ENCODE measurements at regions not wholly inside any gene's neighbourhood (a gene's known extent, or its start where the extent isn't known, plus 50 kb on each side); places are given as distances from the start of the nearest gene placed in this dataset.
A peak's percentile ranks its signal among the peaks of the same experiment; 100 is the strongest.

DNA sequence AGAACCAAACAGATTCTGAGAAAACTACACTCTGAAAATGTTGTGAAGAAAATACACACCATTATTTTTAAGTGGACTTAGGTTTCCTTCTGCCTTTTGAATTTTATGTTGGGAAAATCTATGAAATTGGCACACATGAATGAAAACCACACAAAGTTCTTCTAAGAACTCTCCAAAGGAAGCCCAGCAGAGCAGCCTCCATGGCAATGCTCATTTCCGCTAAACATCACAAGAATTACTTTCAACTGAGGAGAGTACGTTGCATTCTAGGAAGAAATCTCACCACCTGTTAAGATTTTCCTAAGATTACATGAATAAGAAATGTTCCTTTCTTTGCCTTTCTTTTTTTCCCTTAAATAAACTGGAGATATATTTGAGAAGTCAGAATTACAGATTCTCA, 154.2 kb downstream of the BARHL2 start:
- Histone ChIP-seq H3K4me3 (ENCODE audit: low read depth, low read length) (no peak overlapping the region), H3K27ac (ENCODE audit: low read depth, low read length) (no peak overlapping the region), H3K27me3 (ENCODE audit: control insufficient read depth, insufficient read depth, low read length) (no peaks in the 10 kb centered on the region), H3K4me1 (ENCODE audit: control insufficient read depth, insufficient read depth, low read length) (peaks cover 2% of the 10 kb centered on the region), H3K36me3 (ENCODE audit: control insufficient read depth, insufficient read depth, low read length) (no peaks in the 10 kb centered on the region), H3K9me3 (ENCODE audit: control insufficient read depth, insufficient read depth, low read length) (no peaks in the 10 kb centered on the region)
- no peak for DNase-seq (ENCODE audit: low read depth in 4 of 6, low spot score in 6 of 6)
- no CpG with 5 or more reads among the region's 2 CpGs for WGBS (ENCODE audit: insufficient coverage)

DNA sequence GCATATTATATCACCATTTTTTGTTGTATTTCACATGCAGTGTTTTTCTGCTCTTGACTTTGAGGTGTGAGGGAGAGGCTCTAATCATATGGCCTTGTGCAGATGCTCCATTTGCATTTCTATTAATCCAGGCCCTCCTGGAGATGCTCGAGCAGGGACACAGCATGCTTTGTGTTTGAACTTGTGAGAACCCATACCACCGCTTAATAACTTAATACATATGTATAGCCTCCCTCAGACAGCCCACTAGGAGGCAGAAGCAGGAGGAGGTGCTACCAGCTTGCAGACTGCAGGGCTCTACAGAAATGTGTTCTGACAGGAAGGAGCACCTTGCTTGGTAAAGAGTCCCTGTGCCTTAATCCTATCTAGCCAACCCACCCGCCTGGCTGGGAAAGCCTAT, 155.2 kb downstream of the BARHL2 start:
- peaks cover 2% of the 10 kb centered on the region for H3K4me1 ChIP-seq (ENCODE audit: control insufficient read depth, insufficient read depth, low read length)
- peak in 2 of 6 donors; percentile 17 to 32 for DNase-seq (ENCODE audit: low read depth in 4 of 6, low spot score in 6 of 6)
- no peaks in the 10 kb centered on the region for H3K27me3 ChIP-seq (ENCODE audit: control insufficient read depth, insufficient read depth, low read length)
- 20% methylated on average over 2 of the region's 3 CpGs for WGBS (ENCODE audit: insufficient coverage)
- no peaks in the 10 kb centered on the region for H3K9me3 ChIP-seq (ENCODE audit: control insufficient read depth, insufficient read depth, low read length)
- H3K4me3 ChIP-seq (ENCODE audit: low read depth, low read length) = no peak overlapping the region
- no peaks in the 10 kb centered on the region for H3K36me3 ChIP-seq (ENCODE audit: control insufficient read depth, insufficient read depth, low read length)
- H3K27ac ChIP-seq (ENCODE audit: low read depth, low read length) = no peak overlapping the region

DNA sequence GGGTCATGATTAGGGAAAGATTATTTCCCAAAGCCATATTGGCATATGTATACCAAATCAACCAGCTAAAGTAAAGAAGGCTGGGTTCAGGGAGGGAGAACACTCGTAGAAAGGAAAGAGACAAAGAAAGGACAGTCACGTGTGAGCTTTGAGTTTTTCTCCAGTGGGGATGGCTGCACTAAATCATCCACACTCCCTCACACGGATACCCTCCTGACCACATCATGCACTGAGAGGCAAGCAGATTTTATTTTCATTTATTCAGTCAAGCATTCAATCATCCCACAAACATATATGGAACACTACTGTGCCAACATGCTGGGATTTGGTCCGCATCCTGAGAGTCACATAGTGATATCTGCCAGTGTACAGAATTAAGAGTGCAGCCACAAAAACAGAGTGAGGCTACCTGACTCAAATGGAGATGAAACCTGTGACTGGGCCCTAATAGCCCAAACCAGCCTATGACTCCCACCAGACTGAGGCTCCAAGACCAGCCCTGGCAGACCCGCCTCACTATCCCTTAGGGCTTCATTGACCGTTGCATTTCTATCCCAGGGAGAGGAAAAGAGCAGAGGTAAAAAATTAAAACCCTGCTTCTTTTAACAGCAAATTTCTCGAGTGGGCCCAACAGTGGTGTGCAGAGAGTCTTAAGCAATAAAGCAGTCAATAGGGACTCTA, 155.9 kb downstream of the BARHL2 start:
- no peaks in the 10 kb centered on the region for H3K27me3 ChIP-seq (ENCODE audit: control insufficient read depth, insufficient read depth, low read length)
- no peak overlapping the region for H3K4me3 ChIP-seq (ENCODE audit: low read depth, low read length)
- H3K9me3 ChIP-seq (ENCODE audit: control insufficient read depth, insufficient read depth, low read length) = no peaks in the 10 kb centered on the region
- H3K4me1 ChIP-seq (ENCODE audit: control insufficient read depth, insufficient read depth, low read length) = peaks cover 2% of the 10 kb centered on the region
- WGBS (ENCODE audit: insufficient coverage) = 77% methylated on average over 2 of the region's 7 CpGs
- DNase-seq (ENCODE audit: low read depth in 4 of 6, low spot score in 6 of 6) = peak in 1 of 6 donors; percentile 11
- no peaks in the 10 kb centered on the region for H3K36me3 ChIP-seq (ENCODE audit: control insufficient read depth, insufficient read depth, low read length)
- no peak overlapping the region for H3K27ac ChIP-seq (ENCODE audit: low read depth, low read length)

DNA sequence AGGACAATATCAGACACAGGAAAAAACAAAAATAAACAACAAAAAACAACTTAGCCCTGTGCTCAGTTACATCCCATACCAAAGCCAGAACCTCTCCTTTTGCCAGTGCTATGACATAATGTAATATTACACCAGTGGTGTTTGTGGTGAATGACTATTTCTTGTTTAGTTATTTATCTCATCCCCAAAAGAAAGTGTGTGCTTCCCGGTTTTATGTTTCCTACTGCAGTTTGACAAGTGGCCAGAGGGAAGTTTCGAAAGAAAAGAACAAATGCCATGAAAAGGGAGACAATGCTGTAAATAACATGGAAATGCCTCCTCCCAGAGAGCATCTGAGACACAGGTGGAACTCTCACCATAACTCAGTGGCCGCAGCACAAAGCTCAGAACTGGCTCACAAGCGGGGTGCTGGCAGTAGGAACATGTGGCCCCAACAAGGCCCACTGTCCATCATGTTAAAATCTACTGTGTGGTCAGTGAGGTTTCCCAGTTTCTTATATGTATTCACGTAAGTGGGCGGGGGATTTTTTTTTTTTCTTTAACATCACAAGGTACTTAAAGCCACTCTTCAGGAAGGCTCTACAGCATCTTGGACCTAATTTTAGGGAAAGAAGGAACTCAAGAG, 158.2 kb downstream of the BARHL2 start:
- Histone ChIP-seq H3K4me3 (ENCODE audit: low read depth, low read length) (no peak overlapping the region), H3K9me3 (ENCODE audit: control insufficient read depth, insufficient read depth, low read length) (no peaks in the 10 kb centered on the region), H3K36me3 (ENCODE audit: control insufficient read depth, insufficient read depth, low read length) (no peaks in the 10 kb centered on the region), H3K4me1 (ENCODE audit: control insufficient read depth, insufficient read depth, low read length) (peaks cover 2% of the 10 kb centered on the region), H3K27me3 (ENCODE audit: control insufficient read depth, insufficient read depth, low read length) (no peaks in the 10 kb centered on the region), H3K27ac (ENCODE audit: low read depth, low read length) (no peak overlapping the region)
- no peak for DNase-seq (ENCODE audit: low read depth in 4 of 6, low spot score in 6 of 6)
- 80% methylated on average over 2 of the region's 6 CpGs for WGBS (ENCODE audit: insufficient coverage)

DNA sequence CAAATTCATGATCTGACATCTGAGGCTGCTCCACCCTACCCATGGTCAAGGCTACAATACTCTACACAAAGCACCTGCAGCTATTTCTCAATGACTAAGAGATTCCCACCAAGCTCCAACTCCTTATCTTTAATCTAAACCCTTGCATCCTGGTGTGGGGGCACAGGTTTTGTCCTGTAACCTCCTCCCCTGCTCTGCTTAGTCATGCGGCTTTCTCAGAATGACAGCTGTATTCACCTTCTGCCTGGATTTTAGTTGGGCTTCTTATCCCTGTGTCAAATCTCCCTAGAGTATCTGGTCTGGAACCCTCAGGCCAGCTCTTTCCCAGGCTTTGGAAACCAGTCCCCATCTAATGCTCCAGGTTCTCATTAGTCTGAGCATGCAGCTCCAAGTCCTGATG, 159.0 kb downstream of the BARHL2 start:
- Histone ChIP-seq H3K4me1 (ENCODE audit: control insufficient read depth, insufficient read depth, low read length) (peaks cover 2% of the 10 kb centered on the region), H3K9me3 (ENCODE audit: control insufficient read depth, insufficient read depth, low read length) (no peaks in the 10 kb centered on the region), H3K27ac (ENCODE audit: low read depth, low read length) (no peak overlapping the region), H3K36me3 (ENCODE audit: control insufficient read depth, insufficient read depth, low read length) (no peaks in the 10 kb centered on the region), H3K27me3 (ENCODE audit: control insufficient read depth, insufficient read depth, low read length) (no peaks in the 10 kb centered on the region), H3K4me3 (ENCODE audit: low read depth, low read length) (no peak overlapping the region)
- DNase-seq (ENCODE audit: low read depth in 4 of 6, low spot score in 6 of 6) = no peak
- 85% methylated on average over 1 of the region's 1 CpG for WGBS (ENCODE audit: insufficient coverage)

DNA sequence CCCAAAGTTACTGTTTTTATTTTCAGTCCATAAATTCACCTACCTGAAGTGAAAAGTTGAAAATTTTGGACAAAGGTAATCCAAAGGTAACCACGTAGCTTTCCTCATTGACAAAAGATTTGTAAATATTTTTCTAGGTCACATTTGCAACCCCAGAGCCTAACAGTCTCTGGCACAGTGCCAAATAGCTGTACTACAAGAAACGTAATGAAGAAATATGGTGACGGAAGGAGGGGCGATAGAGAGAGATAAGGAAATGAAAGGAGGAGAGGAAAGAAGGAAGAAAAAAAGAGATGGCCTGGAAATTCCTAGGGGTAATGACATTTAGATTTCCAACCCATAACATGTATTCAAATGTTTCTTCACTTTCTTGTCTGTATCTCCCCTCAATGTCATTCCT, 159.4 kb downstream of the BARHL2 start:
- no peaks in the 10 kb centered on the region for H3K36me3 ChIP-seq (ENCODE audit: control insufficient read depth, insufficient read depth, low read length)
- no CpG with 5 or more reads among the region's 4 CpGs for WGBS (ENCODE audit: insufficient coverage)
- H3K27ac ChIP-seq (ENCODE audit: low read depth, low read length) = no peak overlapping the region
- peaks cover 2% of the 10 kb centered on the region for H3K4me1 ChIP-seq (ENCODE audit: control insufficient read depth, insufficient read depth, low read length)
- no peaks in the 10 kb centered on the region for H3K27me3 ChIP-seq (ENCODE audit: control insufficient read depth, insufficient read depth, low read length)
- no peaks in the 10 kb centered on the region for H3K9me3 ChIP-seq (ENCODE audit: control insufficient read depth, insufficient read depth, low read length)
- no peak for DNase-seq (ENCODE audit: low read depth in 4 of 6, low spot score in 6 of 6)
- no peak overlapping the region for H3K4me3 ChIP-seq (ENCODE audit: low read depth, low read length)

DNA sequence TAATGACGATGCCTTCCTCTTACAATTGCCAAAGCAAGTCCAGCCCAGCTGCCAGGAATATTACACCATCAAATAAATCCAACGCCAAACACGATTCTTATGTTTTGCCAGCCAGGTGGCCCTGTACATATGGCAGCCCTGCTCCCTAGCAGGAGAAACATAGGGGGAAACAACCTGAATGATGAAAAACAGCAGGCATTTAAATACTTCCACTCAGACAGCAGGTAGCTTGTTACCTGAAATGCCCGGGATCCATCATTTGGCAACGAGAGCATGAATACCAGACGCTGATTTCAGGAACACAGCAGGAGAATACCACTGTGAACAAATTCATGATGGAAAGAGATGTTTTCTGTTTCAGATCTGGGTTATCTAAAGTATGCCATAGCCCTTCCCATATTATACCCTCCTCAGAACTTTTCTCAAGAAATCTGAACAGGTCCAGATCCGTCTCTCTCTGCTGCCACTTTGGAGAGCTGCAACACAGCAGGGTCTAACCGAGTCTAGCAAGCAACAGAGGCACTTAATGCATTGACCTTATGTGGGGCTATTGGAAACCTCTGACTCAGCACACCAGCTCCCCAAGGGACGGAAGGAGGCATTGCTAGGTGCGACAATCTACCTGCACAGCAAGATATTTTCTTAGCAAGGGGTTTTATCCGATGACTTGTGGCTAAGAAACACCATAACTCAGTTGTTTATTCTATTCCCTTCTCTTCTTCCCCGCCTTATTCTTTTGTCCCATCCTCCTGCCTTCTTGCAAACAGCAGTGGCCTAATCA, 166.3 kb downstream of the BARHL2 start:
- no peaks in the 10 kb centered on the region for H3K36me3 ChIP-seq (ENCODE audit: control insufficient read depth, insufficient read depth, low read length)
- DNase-seq (ENCODE audit: low read depth in 4 of 6, low spot score in 6 of 6) = peak in 1 of 6 donors; percentile 52
- no peak overlapping the region for H3K27ac ChIP-seq (ENCODE audit: low read depth, low read length)
- H3K27me3 ChIP-seq (ENCODE audit: control insufficient read depth, insufficient read depth, low read length) = no peaks in the 10 kb centered on the region
- 57% methylated on average over 8 of the region's 12 CpGs for WGBS (ENCODE audit: insufficient coverage)
- H3K9me3 ChIP-seq (ENCODE audit: control insufficient read depth, insufficient read depth, low read length) = no peaks in the 10 kb centered on the region
- no peaks in the 10 kb centered on the region for H3K4me1 ChIP-seq (ENCODE audit: control insufficient read depth, insufficient read depth, low read length)
- H3K4me3 ChIP-seq (ENCODE audit: low read depth, low read length) = no peak overlapping the region

DNA sequence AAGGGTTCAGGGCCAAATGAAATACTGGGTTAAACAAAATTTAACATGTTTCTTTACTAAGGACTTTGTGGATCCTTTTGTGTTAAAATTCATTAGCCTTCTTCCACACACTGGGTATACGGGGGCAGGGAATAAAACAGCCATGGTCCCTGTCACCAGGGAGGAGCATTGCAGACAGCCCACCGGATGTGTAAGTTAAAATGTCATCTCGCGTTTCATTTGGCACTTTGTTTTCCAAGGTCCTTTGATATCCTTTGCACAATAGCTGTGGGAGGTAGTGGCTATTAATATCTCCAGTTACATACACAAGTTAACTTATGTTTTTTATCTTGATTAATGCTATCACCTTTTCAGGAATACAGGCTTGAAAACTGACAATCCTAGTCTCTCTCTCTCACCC, 172.7 kb downstream of the BARHL2 start:
- Histone ChIP-seq H3K36me3 (ENCODE audit: control insufficient read depth, insufficient read depth, low read length) (no peaks in the 10 kb centered on the region), H3K4me3 (ENCODE audit: low read depth, low read length) (no peak overlapping the region), H3K27ac (ENCODE audit: low read depth, low read length) (no peak overlapping the region), H3K9me3 (ENCODE audit: control insufficient read depth, insufficient read depth, low read length) (no peaks in the 10 kb centered on the region), H3K4me1 (ENCODE audit: control insufficient read depth, insufficient read depth, low read length) (no peaks in the 10 kb centered on the region), H3K27me3 (ENCODE audit: control insufficient read depth, insufficient read depth, low read length) (no peaks in the 10 kb centered on the region)
- no CpG with 5 or more reads among the region's 4 CpGs for WGBS (ENCODE audit: insufficient coverage)
- no peak for DNase-seq (ENCODE audit: low read depth in 4 of 6, low spot score in 6 of 6)

DNA sequence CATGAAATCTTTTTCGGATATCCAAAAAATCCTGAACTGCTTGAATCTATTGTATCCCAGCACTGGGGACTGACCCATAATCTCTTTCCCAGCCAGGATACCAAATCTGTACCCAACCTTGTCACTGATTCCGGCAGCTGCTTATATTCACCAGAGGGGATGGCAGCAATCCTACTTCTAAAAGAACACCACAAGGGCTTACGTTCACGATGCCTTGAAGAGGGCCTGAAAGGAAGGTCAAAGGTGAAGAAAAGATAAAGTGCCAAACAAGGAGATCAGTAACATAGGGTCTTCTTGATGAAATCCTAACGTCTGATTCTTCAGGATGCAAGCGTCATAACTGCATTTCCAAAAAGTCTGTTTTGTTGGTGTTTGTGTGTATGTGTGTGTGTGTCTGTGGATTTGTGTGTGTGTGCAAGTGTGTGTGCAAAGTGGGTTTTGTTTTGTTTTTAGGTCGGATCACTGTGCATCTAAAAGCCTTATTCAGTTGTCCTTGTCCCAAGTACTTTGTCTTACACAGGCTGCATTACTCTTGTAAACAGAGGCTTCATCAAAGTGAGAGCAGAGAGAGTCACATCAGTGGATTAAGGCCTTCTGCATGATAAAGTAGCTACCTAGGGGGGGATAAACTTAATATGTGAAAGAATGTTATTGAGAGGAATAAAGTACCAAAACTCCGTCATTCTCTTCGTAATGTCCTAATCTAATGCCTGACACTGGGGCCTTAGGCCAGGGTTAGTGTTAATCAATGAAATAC, 179.3 kb downstream of the BARHL2 start:
- no peak overlapping the region for H3K27ac ChIP-seq (ENCODE audit: low read depth, low read length)
- no peak overlapping the region for H3K4me3 ChIP-seq (ENCODE audit: low read depth, low read length)
- H3K27me3 ChIP-seq (ENCODE audit: control insufficient read depth, insufficient read depth, low read length) = no peaks in the 10 kb centered on the region
- no peaks in the 10 kb centered on the region for H3K9me3 ChIP-seq (ENCODE audit: control insufficient read depth, insufficient read depth, low read length)
- H3K36me3 ChIP-seq (ENCODE audit: control insufficient read depth, insufficient read depth, low read length) = no peaks in the 10 kb centered on the region
- WGBS (ENCODE audit: insufficient coverage) = 50% methylated on average over 5 of the region's 9 CpGs
- H3K4me1 ChIP-seq (ENCODE audit: control insufficient read depth, insufficient read depth, low read length) = no peaks in the 10 kb centered on the region
- no peak for DNase-seq (ENCODE audit: low read depth in 4 of 6, low spot score in 6 of 6)
